Activated T-helper 17 cell treated with anti-CD3 and anti-CD28 coated beads, Interleukin-2, amount 50 U/mL, for 72 hours (primary cell): ENCODE measurements at regions not wholly inside any gene's neighbourhood (a gene's known extent, or its start where the extent isn't known, plus 50 kb on each side); places are given as distances from the start of the nearest gene placed in this dataset.
A peak's percentile ranks its signal among the peaks of the same experiment; 100 is the strongest.

Experiments
- ATAC-seq: fragments of 150-1000 bp; cut with Tn5 transposase; replicated peaks from 2 replicates; pipeline ENCODE4 v1.10.0; 2021; ENCODE audit warnings: mild to moderate bottlenecking, moderate library complexity
- H3K27ac Mint-ChIP-seq: one replicate; pipeline ENCODE4 v1.8.0; 2022; ENCODE audit warnings: mixed read lengths
- H3K27me3 Mint-ChIP-seq: one replicate; pipeline ENCODE4 v1.8.0; 2022; ENCODE audit warnings: mixed read lengths
- H3K36me3 Mint-ChIP-seq: one replicate; pipeline ENCODE4 v1.8.0; 2022; ENCODE audit warnings: low read depth, mild to moderate bottlenecking, mixed read lengths
- H3K4me1 Mint-ChIP-seq: one replicate; pipeline ENCODE4 v1.8.0; 2022; ENCODE audit warnings: mixed read lengths
- H3K4me3 Mint-ChIP-seq: one replicate; pipeline ENCODE4 v1.8.0; 2022; ENCODE audit warnings: mild to moderate bottlenecking, mixed read lengths
- H3K9me3 Mint-ChIP-seq: one replicate; pipeline ENCODE4 v1.8.0; 2022; ENCODE audit warnings: mixed read lengths

- no peaks in the 10 kb centered on the region for H3K4me1 Mint-ChIP-seq
- H3K9me3 Mint-ChIP-seq, result peaks cover 4% of the 10 kb centered on the region
- H3K27ac Mint-ChIP-seq, result no peak overlapping the region
- peaks cover 6% of the 10 kb centered on the region for H3K27me3 Mint-ChIP-seq
- no peak overlapping the region for H3K4me3 Mint-ChIP-seq
- no peak for ATAC-seq
- no peaks in the 10 kb centered on the region for H3K36me3 Mint-ChIP-seq
Observed at GRCh38 chr6:17021539-17021889, 80.3 kb upstream of the STMND1 start.

GRCh38 chr6:17020889-17021538, 80.8 kb upstream of the STMND1 start:
- Mint-ChIP-seq H3K27me3 (peaks cover 7% of the 10 kb centered on the region), H3K27ac (no peak overlapping the region), H3K4me1 (no peaks in the 10 kb centered on the region), H3K36me3 (no peaks in the 10 kb centered on the region), H3K9me3 (peaks cover 4% of the 10 kb centered on the region), H3K4me3 (no peak overlapping the region)
- no peak for ATAC-seq

GRCh38 chr6:17018425-17018824, 83.4 kb upstream of the STMND1 start:
- no peak overlapping the region for H3K4me3 Mint-ChIP-seq
- no peak overlapping the region for H3K27ac Mint-ChIP-seq
- H3K9me3 Mint-ChIP-seq, result no peaks in the 10 kb centered on the region
- peaks cover 9% of the 10 kb centered on the region for H3K4me1 Mint-ChIP-seq
- H3K36me3 Mint-ChIP-seq, result no peaks in the 10 kb centered on the region
- H3K27me3 Mint-ChIP-seq, result peaks cover 11% of the 10 kb centered on the region
- ATAC-seq, result no peak

DNA sequence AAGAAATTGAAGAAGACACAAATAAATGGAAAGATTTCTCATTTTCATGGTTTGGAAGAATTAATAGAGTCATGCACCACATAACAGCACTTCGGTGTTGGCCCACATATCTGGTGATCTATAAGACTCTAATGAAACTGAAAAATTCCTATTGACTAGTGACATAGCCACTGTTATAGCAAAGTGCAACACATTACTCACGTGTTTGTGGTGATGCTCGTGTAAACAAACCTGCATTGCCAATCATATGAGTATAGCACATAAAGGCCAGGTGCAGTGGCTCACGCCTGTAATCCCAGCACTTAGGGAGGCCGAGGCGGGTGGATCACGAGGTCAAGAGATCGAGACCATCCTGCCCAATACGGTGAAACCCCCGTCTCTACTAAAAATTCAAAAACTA, 84.4 kb upstream of the STMND1 start:
- ATAC-seq, result no peak
- Mint-ChIP-seq H3K27me3 (peaks cover 12% of the 10 kb centered on the region), H3K36me3 (no peaks in the 10 kb centered on the region), H3K4me3 (no peak overlapping the region), H3K9me3 (no peaks in the 10 kb centered on the region), H3K4me1 (peaks cover 9% of the 10 kb centered on the region), H3K27ac (no peak overlapping the region)

DNA sequence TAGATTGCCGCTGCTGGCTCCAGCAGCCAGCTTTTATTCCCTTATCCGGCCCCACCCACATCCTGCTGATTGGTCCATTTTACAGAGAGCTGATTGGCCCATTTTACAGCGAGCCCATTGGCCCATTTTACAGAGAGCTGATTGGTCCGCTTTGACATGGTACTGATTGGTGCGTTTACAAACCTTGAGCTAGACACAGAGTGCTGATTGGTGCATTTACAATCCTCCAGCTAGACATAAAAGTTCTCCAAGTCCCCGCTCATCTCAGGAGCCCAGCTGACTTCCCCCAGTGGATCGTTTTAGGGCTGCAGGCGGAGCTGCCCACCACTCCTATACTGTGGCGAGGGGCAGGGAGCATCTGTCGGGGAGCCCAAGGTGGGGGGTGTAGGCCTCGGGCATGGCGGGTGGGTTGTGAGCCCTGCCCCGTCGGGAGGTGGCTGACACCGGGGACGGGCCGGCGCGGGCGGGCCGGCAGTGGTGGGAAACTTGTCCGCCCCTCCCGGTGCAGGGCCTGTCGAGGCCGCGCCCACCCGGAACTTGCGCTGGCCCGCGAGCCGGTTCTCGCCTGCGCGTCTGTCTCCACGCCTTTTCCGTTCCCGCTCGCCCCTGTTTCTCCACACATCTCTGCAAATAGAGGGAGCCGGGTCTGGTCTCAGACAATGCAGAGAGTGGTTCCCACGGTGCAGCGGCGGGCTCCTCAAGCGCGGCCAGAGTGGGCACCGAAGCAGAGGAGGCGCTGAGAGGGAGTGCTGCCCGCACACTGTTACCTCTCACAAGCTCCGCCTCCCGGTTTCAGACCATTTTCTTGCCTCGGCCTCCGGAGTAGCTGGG, 86.1 kb upstream of the STMND1 start:
- Mint-ChIP-seq H3K27ac (peak overlapping the region; percentile 57), H3K4me1 (peaks cover 9% of the 10 kb centered on the region), H3K27me3 (peaks cover 14% of the 10 kb centered on the region), H3K36me3 (no peaks in the 10 kb centered on the region), H3K4me3 (peak overlapping the region; percentile 60), H3K9me3 (no peaks in the 10 kb centered on the region)
- ATAC-seq, result peak; percentile 25

DNA sequence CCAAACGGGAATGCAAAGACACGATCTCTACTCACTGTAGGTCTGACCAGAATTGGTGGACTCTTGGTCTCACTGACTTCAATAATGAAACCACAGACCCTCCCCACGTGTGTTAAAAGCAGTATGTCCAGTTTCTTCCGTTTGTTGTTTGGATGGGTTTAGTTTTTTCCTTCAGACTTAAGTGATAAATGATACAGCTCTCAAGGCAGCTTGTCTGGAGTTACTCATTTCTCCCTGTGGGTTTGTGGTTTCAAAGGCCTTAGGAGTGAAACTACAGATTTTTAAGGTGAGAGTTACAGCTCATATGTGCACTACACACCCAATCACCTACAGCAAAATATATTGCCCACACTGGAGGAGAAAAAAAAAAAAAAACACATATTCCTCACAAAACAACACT, 86.7 kb upstream of the STMND1 start:
- no peaks in the 10 kb centered on the region for H3K9me3 Mint-ChIP-seq
- peaks cover 9% of the 10 kb centered on the region for H3K4me1 Mint-ChIP-seq
- H3K27ac Mint-ChIP-seq, result peak overlapping the region; percentile 57
- peak overlapping the region; percentile 60 for H3K4me3 Mint-ChIP-seq
- no peaks in the 10 kb centered on the region for H3K36me3 Mint-ChIP-seq
- peak; percentile 98 for ATAC-seq
- H3K27me3 Mint-ChIP-seq, result peaks cover 17% of the 10 kb centered on the region

- ATAC-seq, result no peak
- H3K27ac Mint-ChIP-seq, result no peak overlapping the region
- no peak overlapping the region for H3K4me3 Mint-ChIP-seq
- H3K36me3 Mint-ChIP-seq, result no peaks in the 10 kb centered on the region
- H3K4me1 Mint-ChIP-seq, result peaks cover 9% of the 10 kb centered on the region
- H3K27me3 Mint-ChIP-seq, result peaks cover 17% of the 10 kb centered on the region
- H3K9me3 Mint-ChIP-seq, result no peaks in the 10 kb centered on the region
Observed at GRCh38 chr6:17013701-17014100, 88.1 kb upstream of the STMND1 start.

DNA sequence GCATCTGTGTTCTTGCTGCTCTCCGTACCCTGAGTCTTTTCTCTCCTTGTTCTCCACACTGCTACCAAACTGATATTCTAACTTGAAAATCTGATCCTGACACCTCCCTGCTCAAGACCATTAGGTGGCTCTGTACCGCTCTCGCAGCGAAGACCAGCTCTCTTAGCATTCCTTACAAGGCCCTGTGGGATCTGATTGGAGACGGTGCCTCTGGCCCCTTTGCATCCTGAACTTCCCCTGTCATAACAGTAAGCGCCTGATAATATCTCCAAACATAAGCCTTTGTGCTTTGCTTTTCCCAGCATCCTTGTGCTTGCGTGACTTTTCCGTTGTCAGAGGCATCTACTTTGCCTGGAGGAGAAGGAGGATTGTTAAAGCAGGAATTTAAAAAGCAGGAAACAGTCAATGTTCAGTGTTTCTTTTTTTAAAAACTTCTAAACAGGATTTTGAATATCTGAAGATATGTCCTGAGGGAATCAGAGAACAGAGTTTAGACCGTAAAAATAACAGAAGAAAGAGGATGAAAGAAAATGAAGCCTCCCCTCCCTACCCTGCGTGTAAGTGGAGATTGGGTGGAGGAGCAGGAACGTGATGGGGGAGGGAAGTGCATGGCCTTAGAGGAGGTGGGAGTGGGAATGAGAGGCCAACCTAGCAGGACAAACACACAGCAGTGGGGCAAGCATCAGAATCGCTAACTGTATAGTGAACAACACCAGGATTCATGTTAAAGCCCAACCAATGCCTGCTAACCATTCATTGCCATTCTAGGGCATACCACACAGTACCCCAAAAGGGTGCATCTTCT, 89.2 kb upstream of the STMND1 start:
- no peak overlapping the region for H3K4me3 Mint-ChIP-seq
- H3K27ac Mint-ChIP-seq, result no peak overlapping the region
- peaks cover 9% of the 10 kb centered on the region for H3K4me1 Mint-ChIP-seq
- ATAC-seq, result no peak
- peaks cover 21% of the 10 kb centered on the region for H3K27me3 Mint-ChIP-seq
- H3K36me3 Mint-ChIP-seq, result no peaks in the 10 kb centered on the region
- peaks cover 4% of the 10 kb centered on the region for H3K9me3 Mint-ChIP-seq

DNA sequence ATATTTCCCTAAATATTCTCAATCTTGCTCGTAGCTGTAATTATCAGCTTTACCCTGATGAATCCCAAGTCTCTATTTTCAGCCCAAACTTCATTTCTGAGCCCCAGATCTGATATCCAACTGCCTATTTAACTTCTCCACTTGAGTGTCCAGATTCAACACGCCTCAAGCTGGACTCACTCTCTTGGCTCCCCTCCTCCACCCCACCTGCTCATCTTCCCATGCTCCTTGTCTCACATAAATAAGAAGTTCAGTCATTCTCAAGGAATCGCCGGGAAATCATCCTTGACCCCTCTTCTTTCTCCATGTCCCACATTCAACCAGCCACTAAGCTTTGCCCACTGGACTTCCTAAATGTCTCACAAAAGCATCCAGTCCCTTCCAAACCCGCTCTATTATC, 89.9 kb upstream of the STMND1 start:
- H3K9me3 Mint-ChIP-seq, result peaks cover 5% of the 10 kb centered on the region
- H3K4me3 Mint-ChIP-seq, result no peak overlapping the region
- peaks cover 22% of the 10 kb centered on the region for H3K27me3 Mint-ChIP-seq
- H3K27ac Mint-ChIP-seq, result no peak overlapping the region
- no peaks in the 10 kb centered on the region for H3K36me3 Mint-ChIP-seq
- ATAC-seq, result no peak
- H3K4me1 Mint-ChIP-seq, result peaks cover 9% of the 10 kb centered on the region

- Mint-ChIP-seq H3K27me3 (peaks cover 26% of the 10 kb centered on the region), H3K36me3 (no peaks in the 10 kb centered on the region), H3K4me1 (no peaks in the 10 kb centered on the region), H3K9me3 (peaks cover 5% of the 10 kb centered on the region), H3K27ac (no peak overlapping the region), H3K4me3 (no peak overlapping the region)
- ATAC-seq, result peak; percentile 86
Observed at GRCh38 chr6:17007749-17008148, 94.1 kb upstream of the STMND1 start.

DNA sequence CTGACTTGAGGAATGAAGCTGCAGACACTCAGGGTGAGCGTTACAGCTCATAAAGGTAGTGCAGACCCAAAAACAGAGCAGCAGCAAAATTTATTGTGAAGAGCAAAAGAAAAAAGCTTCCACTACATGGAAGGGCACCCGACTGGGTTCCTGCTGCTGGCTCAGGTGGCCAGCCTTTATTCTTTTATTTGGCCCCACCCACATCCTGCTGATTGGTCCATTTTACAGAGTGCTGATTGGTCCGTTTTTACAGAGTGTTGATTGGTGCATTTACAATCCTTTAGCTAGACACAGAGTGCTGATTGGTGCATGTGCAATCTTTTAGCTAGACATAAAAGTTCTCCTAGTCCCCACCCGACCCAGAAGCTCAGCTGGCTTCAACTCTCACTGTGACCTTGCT, 95.3 kb upstream of the STMND1 start:
- Mint-ChIP-seq H3K36me3 (no peaks in the 10 kb centered on the region), H3K9me3 (peaks cover 5% of the 10 kb centered on the region), H3K4me1 (no peaks in the 10 kb centered on the region), H3K4me3 (no peak overlapping the region), H3K27ac (no peak overlapping the region), H3K27me3 (peaks cover 35% of the 10 kb centered on the region)
- ATAC-seq, result no peak

GRCh38 chr6:17004269-17004668, 97.6 kb upstream of the STMND1 start:
- Mint-ChIP-seq H3K36me3 (no peaks in the 10 kb centered on the region), H3K27ac (no peak overlapping the region), H3K4me1 (no peaks in the 10 kb centered on the region), H3K27me3 (peaks cover 47% of the 10 kb centered on the region), H3K4me3 (no peak overlapping the region), H3K9me3 (peaks cover 5% of the 10 kb centered on the region)
- no peak for ATAC-seq

- Mint-ChIP-seq H3K4me1 (no peaks in the 10 kb centered on the region), H3K27me3 (peaks cover 56% of the 10 kb centered on the region), H3K4me3 (no peak overlapping the region), H3K36me3 (no peaks in the 10 kb centered on the region), H3K9me3 (peaks cover 4% of the 10 kb centered on the region), H3K27ac (no peak overlapping the region)
- no peak for ATAC-seq
Observed at GRCh38 chr6:17002123-17002522, 99.7 kb upstream of the STMND1 start.

DNA sequence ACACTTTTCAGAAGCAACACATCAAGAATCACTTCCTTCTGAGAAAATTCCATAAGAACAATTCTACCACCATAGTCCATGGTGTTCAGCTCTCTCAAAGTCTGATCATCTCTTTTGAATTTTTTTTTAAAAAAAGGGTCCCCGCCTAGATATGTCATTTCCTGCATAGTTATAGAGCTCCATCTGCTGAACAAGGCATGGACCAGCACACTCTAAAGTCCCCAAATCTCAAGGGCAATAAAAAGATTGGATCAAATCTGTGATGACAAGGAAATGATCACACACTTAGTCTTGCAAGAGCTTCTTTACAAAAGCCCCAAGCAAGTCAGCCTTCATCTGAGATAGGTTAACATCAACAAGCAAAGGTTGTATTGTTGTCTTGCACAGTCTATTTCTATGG, 100.7 kb upstream of the STMND1 start:
- Mint-ChIP-seq H3K27me3 (peaks cover 61% of the 10 kb centered on the region), H3K4me3 (no peak overlapping the region), H3K9me3 (peaks cover 4% of the 10 kb centered on the region), H3K4me1 (no peaks in the 10 kb centered on the region), H3K27ac (no peak overlapping the region), H3K36me3 (no peaks in the 10 kb centered on the region)
- no peak for ATAC-seq
